ENCODE measurements at regions not wholly inside any gene's neighbourhood (a gene's known extent, or its start where the extent isn't known, plus 50 kb on each side); places are given as distances from the start of the nearest gene placed in this dataset.

DNA sequence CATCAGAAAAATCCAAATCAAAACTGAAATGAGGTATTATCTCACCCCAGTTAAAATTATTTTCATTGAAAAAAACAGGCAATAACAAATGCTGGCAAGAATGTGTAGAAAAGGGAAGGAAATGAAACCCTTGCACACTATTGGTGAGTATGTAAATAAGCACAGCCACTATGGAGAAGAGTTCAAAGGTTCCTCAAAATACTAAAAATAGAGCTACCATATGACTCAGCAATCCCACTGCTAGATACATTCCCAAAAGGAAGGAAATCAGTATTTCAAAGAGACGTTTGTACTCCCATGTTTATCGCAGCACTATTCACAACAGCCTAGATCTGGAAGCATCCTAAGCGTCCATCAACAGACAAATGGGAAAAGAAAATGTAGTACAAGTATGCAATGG, 932.4 kb downstream of the PCDH18 start:
- DNase-seq (ENCODE audit: low read depth) = no peak
- no peak overlapping the region for H3K4me3 ChIP-seq (ENCODE audit: low read depth, low read length)
- no peak for TF ChIP-seq CTCF (IDR thresholded peaks at IDR 0.05; ENCODE audit: insufficient read depth, low read length)

GRCh38 chr4:136590440-136590839, 941.9 kb downstream of the PCDH18 start:
- no peak overlapping the region for H3K4me3 ChIP-seq (ENCODE audit: low read depth, low read length)
- no peak for DNase-seq (ENCODE audit: low read depth)
- no peak for TF ChIP-seq CTCF (IDR thresholded peaks at IDR 0.05; ENCODE audit: insufficient read depth, low read length)

GRCh38 chr4:136583567-136583966, 948.7 kb downstream of the PCDH18 start:
- no peak for TF ChIP-seq CTCF (IDR thresholded peaks at IDR 0.05; ENCODE audit: insufficient read depth, low read length)

DNA sequence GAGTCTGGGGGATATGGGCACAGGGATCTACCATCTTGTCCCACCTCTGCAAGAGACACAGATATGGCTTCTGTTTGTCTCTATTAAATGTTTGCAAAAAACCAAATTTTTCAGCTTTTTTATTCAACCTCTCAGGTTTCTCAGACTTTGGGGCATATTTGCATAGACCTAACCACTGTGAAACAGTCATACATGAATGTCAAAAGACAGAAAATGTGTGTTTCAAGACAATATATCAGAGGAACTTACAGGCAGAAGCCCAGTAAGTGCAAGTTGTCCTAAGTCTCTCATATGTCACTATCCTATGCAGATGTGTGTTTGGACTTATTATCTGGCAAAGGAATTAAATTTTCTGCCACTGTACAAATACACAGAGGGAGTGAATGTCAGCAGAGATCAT, 951.2 kb downstream of the PCDH18 start:
- no peak overlapping the region for H3K4me3 ChIP-seq (ENCODE audit: low read depth, low read length)
- DNase-seq (ENCODE audit: low read depth) = no peak
- TF ChIP-seq CTCF (IDR thresholded peaks at IDR 0.05; ENCODE audit: insufficient read depth, low read length) = no peak

More at GRCh38 chr4:136583567-136583966, 948.7 kb downstream of the PCDH18 start:
- DNase-seq (ENCODE audit: low read depth) = no peak
- no peak overlapping the region for H3K4me3 ChIP-seq (ENCODE audit: low read depth, low read length)

DNA sequence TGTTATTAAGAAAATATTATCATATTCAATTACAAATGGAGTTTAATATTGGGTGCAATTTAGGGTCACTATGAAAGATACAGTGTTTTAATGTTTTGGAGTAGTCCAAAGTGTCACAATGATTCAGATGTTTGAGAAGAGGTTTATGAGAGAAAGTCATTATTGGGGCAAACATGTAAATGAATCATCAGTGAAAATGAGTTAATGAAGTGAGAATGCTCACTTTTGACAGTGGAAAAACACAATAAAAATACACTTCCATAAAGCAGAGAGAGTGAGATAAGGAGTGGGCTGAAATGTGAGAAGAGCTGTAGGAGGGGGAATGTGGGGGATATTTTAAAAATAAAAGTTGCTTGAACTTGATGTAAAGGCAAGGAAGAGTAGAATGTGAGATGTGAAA, 957.1 kb downstream of the PCDH18 start:
- no peak for TF ChIP-seq CTCF (IDR thresholded peaks at IDR 0.05; ENCODE audit: insufficient read depth, low read length)
- DNase-seq (ENCODE audit: low read depth) = no peak
- no peak overlapping the region for H3K4me3 ChIP-seq (ENCODE audit: low read depth, low read length)

DNA sequence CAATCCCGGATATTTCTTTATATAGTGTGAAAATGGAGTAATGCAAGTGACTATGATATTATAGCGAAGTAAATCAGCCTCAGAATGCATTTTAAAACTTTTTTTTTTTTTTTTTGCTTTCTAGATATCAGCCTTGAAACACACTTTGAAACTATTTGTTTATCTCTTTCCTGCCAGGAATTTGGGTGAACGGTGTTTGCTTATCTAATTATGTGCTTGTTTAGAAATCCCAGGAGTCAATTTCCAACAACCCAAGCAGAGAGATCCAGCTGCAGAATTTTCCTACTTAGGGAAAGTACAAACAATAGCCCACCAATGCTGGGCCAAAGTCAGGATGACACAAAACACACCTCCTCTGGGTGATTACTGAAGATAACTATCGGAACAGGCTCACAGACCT, 958.8 kb downstream of the PCDH18 start:
- H3K4me3 ChIP-seq (ENCODE audit: low read depth, low read length) = no peak overlapping the region
- no peak for TF ChIP-seq CTCF (IDR thresholded peaks at IDR 0.05; ENCODE audit: insufficient read depth, low read length)
- DNase-seq (ENCODE audit: low read depth) = no peak

DNA sequence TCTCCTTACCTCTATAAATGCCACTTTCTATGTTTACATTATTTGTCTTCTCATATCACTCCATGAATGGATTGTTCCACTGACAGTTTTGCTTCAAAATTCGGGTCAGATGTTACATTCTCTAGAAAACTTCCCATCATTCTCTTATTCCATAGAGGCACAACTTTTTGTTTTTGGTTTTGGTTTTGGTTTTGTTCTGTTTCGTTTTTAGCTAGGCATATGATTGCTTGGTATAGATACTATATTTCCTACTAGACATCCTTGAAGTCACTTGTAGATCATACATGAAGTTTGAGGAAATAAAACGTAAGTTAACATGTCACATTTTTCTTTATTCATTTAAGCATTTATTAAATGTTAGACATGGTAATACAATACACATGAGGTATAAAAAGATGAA, 961.0 kb downstream of the PCDH18 start:
- no peak for TF ChIP-seq CTCF (IDR thresholded peaks at IDR 0.05; ENCODE audit: insufficient read depth, low read length)
- H3K4me3 ChIP-seq (ENCODE audit: low read depth, low read length) = no peak overlapping the region
- DNase-seq (ENCODE audit: low read depth) = no peak

Measured in fibroblast of the aortic adventitia (primary cell).